MM.1S (cell line): ENCODE measurements at regions not wholly inside any gene's neighbourhood (a gene's known extent, or its start where the extent isn't known, plus 50 kb on each side); places are given as distances from the start of the nearest gene placed in this dataset.

Experiments used
- DNase-seq: peaks from one replicate; pipeline ENCODE4 v3.0.0-alpha.2; 2015
- H2AFZ ChIP-seq: fragments of 300-600 bp; sonication (generic); 2 replicates; pipeline ENCODE4 v1.6.0; 2016; ENCODE audit warnings: antibody characterized with exemption, low read length
- H3F3A ChIP-seq: fragments of 300-600 bp; sonication (generic); 2 replicates; pipeline ENCODE4 v1.6.1; 2016; ENCODE audit warnings: mild to moderate bottlenecking, antibody characterized with exemption, low read length, moderate library complexity, mixed read lengths; ENCODE audit not compliant: insufficient read depth
- H3K27ac ChIP-seq: fragments of 300-600 bp; sonication (generic); 2 replicates; pipeline ENCODE4 v1.5.1; 2016; ENCODE audit warnings: mild to moderate bottlenecking, low read length
- H3K27me3 ChIP-seq: fragments of 300-600 bp; sonication (generic); replicated peaks from 2 replicates; pipeline ENCODE4 v1.6.0; 2016; ENCODE audit warnings: low read length; ENCODE audit not compliant: insufficient read depth
- H3K36me3 ChIP-seq: fragments of 300-600 bp; sonication (generic); replicated peaks from 2 replicates; pipeline ENCODE4 v1.6.1; 2016; ENCODE audit warnings: mild to moderate bottlenecking, low read length, mixed read lengths; ENCODE audit not compliant: insufficient read depth
- H3K4me1 ChIP-seq: fragments of 300-600 bp; sonication (generic); 2 replicates; pipeline ENCODE4 v1.6.1; 2016; ENCODE audit warnings: low read length, mixed read lengths
- H3K4me2 ChIP-seq: fragments of 300-600 bp; sonication (generic); 2 replicates; pipeline ENCODE4 v1.6.0; 2016; ENCODE audit warnings: low read depth, low read length
- H3K4me3 ChIP-seq: fragments of 300-600 bp; sonication (generic); 2 replicates; pipeline ENCODE4 v1.5.1; 2016; ENCODE audit warnings: low read length, mixed read lengths
- H3K79me2 ChIP-seq: fragments of 300-600 bp; sonication (generic); 2 replicates; pipeline ENCODE4 v1.6.1; 2016; ENCODE audit warnings: mixed run types, low read length, mixed read lengths
- H3K9ac ChIP-seq: fragments of 300-600 bp; sonication (generic); 2 replicates; pipeline ENCODE4 v1.6.1; 2016; ENCODE audit warnings: low read length, mixed read lengths
- H3K9me2 ChIP-seq: fragments of 300-600 bp; sonication (generic); replicated peaks from 2 replicates; pipeline ENCODE4 v1.6.1; 2016; ENCODE audit warnings: mild to moderate bottlenecking, low read length, mixed read lengths; ENCODE audit not compliant: insufficient read depth
- H3K9me3 ChIP-seq: fragments of 300-600 bp; sonication (generic); replicated peaks from 2 replicates; pipeline ENCODE4 v1.6.1; 2016; ENCODE audit warnings: mild to moderate bottlenecking, low read length, mixed read lengths; ENCODE audit not compliant: insufficient read depth
- H4K20me1 ChIP-seq: fragments of 300-600 bp; sonication (generic); 2 replicates; pipeline ENCODE4 v1.6.1; 2016; ENCODE audit warnings: mild to moderate bottlenecking, low read length, moderate library complexity, mixed read lengths; ENCODE audit not compliant: insufficient read depth
- CTCF ChIP-seq: fragments of 300-600 bp; sonication (generic); IDR thresholded peaks from 2 replicates; pipeline ENCODE4 v1.5.1; 2016; ENCODE audit warnings: antibody characterized with exemption, low read length, mixed read lengths
- EZH2 ChIP-seq: fragments of 300-600 bp; sonication (generic); optimal IDR thresholded peaks from 2 replicates; pipeline ENCODE3; 2017; ENCODE audit warnings: low read depth, mild to moderate bottlenecking, antibody characterized with exemption, low read length, mixed read lengths
- EZH2phosphoT487 ChIP-seq: fragments of 300-600 bp; sonication (generic); IDR thresholded peaks from 2 replicates; pipeline ENCODE4 v1.6.1; 2018; ENCODE audit warnings: antibody characterized with exemption, low read length

GRCh38 chr9:119078015-119078414, 291.2 kb downstream of the BRINP1 start:
- Histone ChIP-seq H3K4me3 (no peak overlapping the region), H3K79me2 (no peaks in the 10 kb centered on the region), H3F3A (no peaks in the 10 kb centered on the region), H2AFZ (no peak overlapping the region), H3K27ac (no peak overlapping the region), H3K4me2 (no peak overlapping the region), H3K27me3 (no peaks in the 10 kb centered on the region), H3K4me1 (no peaks in the 10 kb centered on the region), H3K9ac (no peak overlapping the region), H4K20me1 (no peaks in the 10 kb centered on the region), H3K9me3 (no peaks in the 10 kb centered on the region), H3K36me3 (no peaks in the 10 kb centered on the region), H3K9me2 (no peaks in the 10 kb centered on the region)
- TF ChIP-seq CTCF (no peak), EZH2phosphoT487 (no peak), EZH2 (no peak)
- no peak for DNase-seq

GRCh38 chr9:119083673-119084072, 285.6 kb downstream of the BRINP1 start:
- no peak overlapping the region for H3K4me2 ChIP-seq
- no peaks in the 10 kb centered on the region for H3K9me2 ChIP-seq
- H3K9ac ChIP-seq = no peak overlapping the region
- H3K27me3 ChIP-seq = no peaks in the 10 kb centered on the region
- H3K36me3 ChIP-seq = no peaks in the 10 kb centered on the region
- no peak overlapping the region for H3K4me3 ChIP-seq
- DNase-seq = no peak
- no peak overlapping the region for H2AFZ ChIP-seq
- TF ChIP-seq CTCF (no peak), EZH2phosphoT487 (no peak), EZH2 (no peak)
- H3K79me2 ChIP-seq = no peaks in the 10 kb centered on the region
- H3F3A ChIP-seq = no peaks in the 10 kb centered on the region
- H3K9me3 ChIP-seq = no peaks in the 10 kb centered on the region
- H3K4me1 ChIP-seq = no peaks in the 10 kb centered on the region
- no peak overlapping the region for H3K27ac ChIP-seq
- no peaks in the 10 kb centered on the region for H4K20me1 ChIP-seq

- TF ChIP-seq CTCF (no peak), EZH2 (no peak), EZH2phosphoT487 (no peak)
- no peak overlapping the region for H3K4me2 ChIP-seq
- DNase-seq = no peak
- H3K36me3 ChIP-seq = no peaks in the 10 kb centered on the region
- H3K9me3 ChIP-seq = no peaks in the 10 kb centered on the region
- no peak overlapping the region for H3K9ac ChIP-seq
- H2AFZ ChIP-seq = no peak overlapping the region
- H3K27me3 ChIP-seq = no peaks in the 10 kb centered on the region
- no peak overlapping the region for H3K4me3 ChIP-seq
- no peaks in the 10 kb centered on the region for H3K79me2 ChIP-seq
- H3K9me2 ChIP-seq = no peaks in the 10 kb centered on the region
- no peaks in the 10 kb centered on the region for H4K20me1 ChIP-seq
- no peaks in the 10 kb centered on the region for H3K4me1 ChIP-seq
- no peaks in the 10 kb centered on the region for H3F3A ChIP-seq
- no peak overlapping the region for H3K27ac ChIP-seq
Observed at GRCh38 chr9:119086590-119086989, 282.6 kb downstream of the BRINP1 start.
